B cell (primary cell): ENCODE measurements at regions not wholly inside any gene's neighbourhood (a gene's known extent, or its start where the extent isn't known, plus 50 kb on each side); places are given as distances from the start of the nearest gene placed in this dataset.

Experiments
- ATAC-seq: fragments of 200-7000 bp; cut with Tn5 transposase; one replicate; pipeline ENCODE4 v1.10.0; 2021; ENCODE audit warnings: low read depth, mild to moderate bottlenecking, moderate number of reproducible peaks, moderate library complexity
- CTCF ChIA-PET: fragments of 350-600 bp; sonication (Branson Sonifier 250); formaldehyde crosslinking; loops from one replicate; lab custom pipeline; 2021; ENCODE audit warnings: antibody characterized with exemption, inconsistent platforms; lab: Charles Lee
- POLR2A ChIA-PET: fragments of 350-600 bp; sonication (Branson Sonifier 250); formaldehyde crosslinking; loops from one replicate; lab custom pipeline; 2021; ENCODE audit warnings: antibody characterized with exemption; lab: Charles Lee
- DNase-seq: peaks from one replicate; pipeline ENCODE4 v3.0.0; 2013
- H2AFZ ChIP-seq: 2 replicates; pipeline ENCODE4 v1.6.1; 2012; ENCODE audit warnings: mild to moderate bottlenecking, low read depth, low read length; ENCODE audit not compliant: insufficient read depth, poor library complexity, severe bottlenecking
- H3K27ac ChIP-seq, 2 donors: 1 replicate in 1 of 2; 2 replicates in 1 of 2; pipeline ENCODE4 v1.5.1; 2012 to 2013; ENCODE audit warnings: low read length in 2 of 2, mild to moderate bottlenecking in 2 of 2, moderate library complexity in 1 of 2
- H3K27me3 ChIP-seq, 4 experiments: fragments of 200-600 bp in 1 of 4; sonication (generic) in 1 of 4; replicated peaks in 1 of 4; 1 replicate in 2 of 4; 2 replicates in 2 of 4; pipeline versions ENCODE4 v1.6.1 to v1.7.0; 2013 to 2016; ENCODE audit warnings: low read length in 3 of 4, mild to moderate bottlenecking in 2 of 4, mixed read lengths in 1 of 4, moderate library complexity in 1 of 4; ENCODE audit not compliant: insufficient read depth in 4 of 4, control insufficient read depth in 3 of 4; ENCODE audit errors: control extremely low read depth in 1 of 4
- H3K36me3 ChIP-seq, 2 experiments: replicated peaks in 1 of 2; 1 replicate in 1 of 2; 2 replicates in 1 of 2; pipeline versions ENCODE4 v1.6.1 to v1.7.1; 2013; ENCODE audit warnings: low read length in 1 of 2; ENCODE audit not compliant: insufficient read depth in 2 of 2, control insufficient read depth in 1 of 2; ENCODE audit errors: control extremely low read depth in 1 of 2, extremely low read depth in 1 of 2
- H3K4me1 ChIP-seq, 2 donors: fragments of 200-600 bp in 1 of 2; sonication (generic) in 1 of 2; 1 replicate in 1 of 2; 2 replicates in 1 of 2; pipeline versions ENCODE4 v1.5.1 to v1.6.1; 2013 to 2017; ENCODE audit warnings: low read length in 2 of 2; ENCODE audit not compliant: control insufficient read depth in 2 of 2, insufficient read depth in 2 of 2
- H3K4me2 ChIP-seq: replicated peaks from 2 replicates; pipeline ENCODE3; 2012; ENCODE audit warnings: mild to moderate bottlenecking, low read depth, low read length; ENCODE audit not compliant: poor library complexity, severe bottlenecking
- H3K4me3 ChIP-seq, 5 experiments: fragments of 200-600 bp in 1 of 5; sonication (generic) in 1 of 5; 1 replicate in 3 of 5; 2 replicates in 2 of 5; pipeline versions ENCODE4 v1.5.1 to v1.7.0; 2011 to 2016; ENCODE audit warnings: low read length in 4 of 5, mild to moderate bottlenecking in 4 of 5, low read depth in 2 of 5, control low read depth in 1 of 5, moderate library complexity in 1 of 5; ENCODE audit not compliant: insufficient read depth in 1 of 5; ENCODE audit errors: control extremely low read depth in 1 of 5, extremely low read depth in 1 of 5
- H3K79me2 ChIP-seq: fragments of 200-600 bp; sonication (generic); one replicate; pipeline ENCODE4 v1.6.0; 2016; ENCODE audit warnings: low read length; ENCODE audit not compliant: control insufficient read depth, insufficient read depth
- H3K9ac ChIP-seq: fragments of 200-600 bp; sonication (generic); 2 replicates; pipeline ENCODE4 v1.6.1; 2017; ENCODE audit warnings: mild to moderate bottlenecking, low read length, moderate library complexity
- H3K9me3 ChIP-seq, 3 donors: one replicate each; pipeline versions ENCODE4 v1.6.1 to v1.7.1; 2013; ENCODE audit warnings: low read length in 2 of 3; ENCODE audit not compliant: control insufficient read depth in 2 of 3, insufficient read depth in 1 of 3; ENCODE audit errors: control extremely low read depth in 1 of 3
- H4K20me1 ChIP-seq: 2 replicates; pipeline ENCODE4 v1.6.0; 2012; ENCODE audit warnings: mild to moderate bottlenecking, low read length; ENCODE audit not compliant: insufficient read depth, control insufficient read depth, poor library complexity, severe bottlenecking
- H3K27ac Mint-ChIP-seq: one replicate; pipeline ENCODE4 v1.8.0; 2021; ENCODE audit warnings: mixed read lengths
- H3K27me3 Mint-ChIP-seq: one replicate; pipeline ENCODE4 v1.8.0; 2021; ENCODE audit warnings: mixed read lengths
- H3K4me1 Mint-ChIP-seq: one replicate; pipeline ENCODE4 v1.8.0; 2021; ENCODE audit warnings: mixed read lengths
- H3K4me3 Mint-ChIP-seq: one replicate; pipeline ENCODE4 v1.8.0; 2021; ENCODE audit warnings: mixed read lengths
- H3K9me3 Mint-ChIP-seq: one replicate; pipeline ENCODE4 v1.8.0; 2022; ENCODE audit warnings: mixed read lengths; ENCODE audit not compliant: insufficient read depth
- EZH2 ChIP-seq: IDR thresholded peaks from 2 replicates; pipeline ENCODE4 v1.6.1; 2012; ENCODE audit warnings: borderline replicate concordance, low read depth, mild to moderate bottlenecking, moderate library complexity, low read length; ENCODE audit not compliant: insufficient read depth, poor library complexity, severe bottlenecking
- WGBS: methylation state at CpG from one replicate; pipeline ENCODE4 v1.1.5; 2013; ENCODE audit warnings: missing lambda C conversion rate; ENCODE audit not compliant: insufficient coverage; 5-methylcytosine and 5-hydroxymethylcytosine counted together
- intact Hi-C: fragments of 100-400 bp; cut with micrococcal nuclease; formaldehyde crosslinking; loops from one replicate; pipeline ENCODE4 v1.10.0; 2022
- TF ChIP-seq, protein P1 (sequence below): fragments of 200-600 bp; IDR thresholded peaks from one replicate; pipeline ENCODE4 v1.8.0; 2022; ENCODE audit warnings: antibody characterized with exemption, mild to moderate bottlenecking

DNA sequence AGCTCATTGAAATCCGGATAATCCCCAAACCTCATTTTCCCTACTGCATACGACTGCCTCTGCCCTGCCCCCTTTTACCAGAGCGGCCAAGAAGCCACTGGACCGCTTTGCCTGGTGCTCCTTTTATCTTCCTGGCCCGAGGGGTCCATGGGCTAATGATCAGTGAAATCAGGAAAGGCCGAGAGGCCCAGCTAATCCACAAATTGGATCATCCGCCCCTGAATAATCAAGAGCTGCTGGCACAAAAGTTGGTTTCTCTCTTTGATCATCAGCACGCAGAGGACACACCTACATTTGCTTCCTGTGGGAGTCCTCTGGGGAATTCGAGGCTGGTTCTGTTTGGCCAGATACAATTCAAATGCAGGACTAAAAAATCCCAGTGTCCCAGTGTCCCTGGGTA is 144.5 kb downstream of the INSIG2 start:
- Histone ChIP-seq H3K79me2 (no peaks in the 10 kb centered on the region), H3K27me3 (peaks cover 0 to 34% (median 7%) of the 10 kb centered on the region in 4 experiments), H3K9me3 (no peaks in the 10 kb centered on the region), H3K36me3 (no peaks in the 10 kb centered on the region), H3K4me2 (no peak overlapping the region), H3K9ac (no peak overlapping the region), H2AFZ (no peak overlapping the region), H3K27ac (no peak overlapping the region), H3K4me3 (no peak overlapping the region), H4K20me1 (no peaks in the 10 kb centered on the region), H3K4me1 (peaks cover 3% of the 10 kb centered on the region in 2 donors)
- ChIA-PET POLR2A (no interaction called here), CTCF (interaction anchor here (1.3 kb wide), 1 partner anchor 11 kb away, joined by 3 read pairs; no protein-coding TSS in a partner anchor)
- H3K9me3 Mint-ChIP-seq, result no peaks in the 10 kb centered on the region
- 63% methylated on average over 8 of the region's 9 CpGs for WGBS
- no peak overlapping the region for H3K4me3 Mint-ChIP-seq
- H3K4me1 Mint-ChIP-seq, result peaks cover 3% of the 10 kb centered on the region
- H3K27ac Mint-ChIP-seq, result no peak overlapping the region
- intact Hi-C loops, result no loop called here
- H3K27me3 Mint-ChIP-seq, result peaks cover 37% of the 10 kb centered on the region
- DNase-seq, result no peak
- no peak for ATAC-seq
- TF ChIP-seq, protein P1, sequence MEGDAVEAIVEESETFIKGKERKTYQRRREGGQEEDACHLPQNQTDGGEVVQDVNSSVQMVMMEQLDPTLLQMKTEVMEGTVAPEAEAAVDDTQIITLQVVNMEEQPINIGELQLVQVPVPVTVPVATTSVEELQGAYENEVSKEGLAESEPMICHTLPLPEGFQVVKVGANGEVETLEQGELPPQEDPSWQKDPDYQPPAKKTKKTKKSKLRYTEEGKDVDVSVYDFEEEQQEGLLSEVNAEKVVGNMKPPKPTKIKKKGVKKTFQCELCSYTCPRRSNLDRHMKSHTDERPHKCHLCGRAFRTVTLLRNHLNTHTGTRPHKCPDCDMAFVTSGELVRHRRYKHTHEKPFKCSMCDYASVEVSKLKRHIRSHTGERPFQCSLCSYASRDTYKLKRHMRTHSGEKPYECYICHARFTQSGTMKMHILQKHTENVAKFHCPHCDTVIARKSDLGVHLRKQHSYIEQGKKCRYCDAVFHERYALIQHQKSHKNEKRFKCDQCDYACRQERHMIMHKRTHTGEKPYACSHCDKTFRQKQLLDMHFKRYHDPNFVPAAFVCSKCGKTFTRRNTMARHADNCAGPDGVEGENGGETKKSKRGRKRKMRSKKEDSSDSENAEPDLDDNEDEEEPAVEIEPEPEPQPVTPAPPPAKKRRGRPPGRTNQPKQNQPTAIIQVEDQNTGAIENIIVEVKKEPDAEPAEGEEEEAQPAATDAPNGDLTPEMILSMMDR, result no peak
- TF ChIP-seq EZH2, result no peak

DNA sequence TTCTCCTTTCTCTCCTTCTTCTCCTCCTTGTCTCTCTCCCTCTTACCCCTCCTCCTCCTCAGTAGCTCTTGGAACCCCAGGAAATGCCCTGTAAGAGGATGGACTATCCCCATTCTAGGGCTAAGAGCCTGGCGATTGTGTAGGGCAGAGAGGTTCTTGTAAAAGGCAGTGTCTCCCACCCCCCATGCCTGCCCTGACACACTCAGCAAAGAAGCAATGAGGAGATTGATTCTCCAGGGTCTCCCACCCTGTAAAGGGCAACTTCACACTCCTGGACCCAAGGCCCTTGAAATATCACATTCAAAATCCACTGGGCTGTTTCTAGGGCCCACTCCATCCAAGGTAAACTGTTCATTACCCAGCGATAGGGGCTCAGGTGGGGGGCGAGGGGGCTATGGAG is 144.1 kb downstream of the INSIG2 start:
- no peaks in the 10 kb centered on the region for H3K79me2 ChIP-seq
- H3K27me3 Mint-ChIP-seq, result peaks cover 35% of the 10 kb centered on the region

More for the DNA sequence above, 144.1 kb downstream of the INSIG2 start:
- ChIA-PET CTCF (interaction anchor here (1.3 kb wide), 1 partner anchor 11 kb away, joined by 3 read pairs; no protein-coding TSS in a partner anchor), POLR2A (no interaction called here)
- H3K4me1 ChIP-seq, result peaks cover 3% of the 10 kb centered on the region in 2 donors
- H3K9ac ChIP-seq, result no peak overlapping the region
- H4K20me1 ChIP-seq, result no peaks in the 10 kb centered on the region
- no peak overlapping the region for H3K4me2 ChIP-seq
- H3K27ac Mint-ChIP-seq, result no peak overlapping the region
- intact Hi-C loops, result no loop called here
- H3K4me3 Mint-ChIP-seq, result no peak overlapping the region
- DNase-seq (no peak), ATAC-seq (no peak)
- H3K4me1 Mint-ChIP-seq, result peaks cover 3% of the 10 kb centered on the region
- no CpG with 5 or more reads among the region's 3 CpGs for WGBS
- peaks cover 0 to 34% (median 7%) of the 10 kb centered on the region in 4 experiments for H3K27me3 ChIP-seq
- no peaks in the 10 kb centered on the region for H3K9me3 ChIP-seq
- H3K36me3 ChIP-seq, result no peaks in the 10 kb centered on the region
- no peak overlapping the region for H3K27ac ChIP-seq
- no peak for TF ChIP-seq EZH2
- TF ChIP-seq, protein P1, result no peak
- H3K9me3 Mint-ChIP-seq, result no peaks in the 10 kb centered on the region
- no peak overlapping the region for H2AFZ ChIP-seq
- H3K4me3 ChIP-seq, result no peak overlapping the region
